NB4 (cell line): ENCODE measurements at regions not wholly inside any gene's neighbourhood (a gene's known extent, or its start where the extent isn't known, plus 50 kb on each side); places are given as distances from the start of the nearest gene placed in this dataset.

Experiments used
- MAX ChIP-seq: IDR thresholded peaks from 2 replicates; pipeline ENCODE4 v1.6.1; 2011; ENCODE audit warnings: low read depth, low read length
- POLR2A ChIP-seq: IDR thresholded peaks from 2 replicates; pipeline ENCODE4 v1.6.1; 2011; ENCODE audit warnings: mild to moderate bottlenecking; ENCODE audit not compliant: insufficient read length; ENCODE audit errors: extremely low read depth
- TF ChIP-seq, protein P1 (sequence below): IDR thresholded peaks from one replicate; pipeline ENCODE4 v1.5.1; 2012; ENCODE audit warnings: low read depth, low read length

DNA sequence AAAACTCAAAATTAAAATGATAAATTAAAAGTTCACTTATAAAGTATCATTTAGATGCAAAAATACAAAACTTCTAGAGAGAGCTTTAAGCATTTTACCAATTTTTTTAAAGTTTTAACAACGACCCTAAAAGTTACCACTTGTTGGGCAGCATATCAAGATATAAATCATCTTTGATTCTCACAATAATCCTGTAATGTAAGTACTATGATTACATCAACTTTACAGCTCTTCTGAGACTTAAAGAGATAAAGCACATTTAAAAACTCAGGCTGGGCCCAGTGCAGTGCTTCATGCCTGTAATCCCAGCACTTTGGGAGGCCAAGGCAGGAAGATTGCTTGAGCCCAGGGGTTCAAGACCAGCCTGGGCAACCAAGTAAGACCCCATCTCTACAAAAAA is 202.7 kb upstream of the GPC6 start:
- TF ChIP-seq MAX (no peak), POLR2A (no peak)
- TF ChIP-seq, protein P1, sequence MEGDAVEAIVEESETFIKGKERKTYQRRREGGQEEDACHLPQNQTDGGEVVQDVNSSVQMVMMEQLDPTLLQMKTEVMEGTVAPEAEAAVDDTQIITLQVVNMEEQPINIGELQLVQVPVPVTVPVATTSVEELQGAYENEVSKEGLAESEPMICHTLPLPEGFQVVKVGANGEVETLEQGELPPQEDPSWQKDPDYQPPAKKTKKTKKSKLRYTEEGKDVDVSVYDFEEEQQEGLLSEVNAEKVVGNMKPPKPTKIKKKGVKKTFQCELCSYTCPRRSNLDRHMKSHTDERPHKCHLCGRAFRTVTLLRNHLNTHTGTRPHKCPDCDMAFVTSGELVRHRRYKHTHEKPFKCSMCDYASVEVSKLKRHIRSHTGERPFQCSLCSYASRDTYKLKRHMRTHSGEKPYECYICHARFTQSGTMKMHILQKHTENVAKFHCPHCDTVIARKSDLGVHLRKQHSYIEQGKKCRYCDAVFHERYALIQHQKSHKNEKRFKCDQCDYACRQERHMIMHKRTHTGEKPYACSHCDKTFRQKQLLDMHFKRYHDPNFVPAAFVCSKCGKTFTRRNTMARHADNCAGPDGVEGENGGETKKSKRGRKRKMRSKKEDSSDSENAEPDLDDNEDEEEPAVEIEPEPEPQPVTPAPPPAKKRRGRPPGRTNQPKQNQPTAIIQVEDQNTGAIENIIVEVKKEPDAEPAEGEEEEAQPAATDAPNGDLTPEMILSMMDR = no peak
